HG02938 (cell line): ENCODE measurements at regions not wholly inside any gene's neighbourhood (a gene's known extent, or its start where the extent isn't known, plus 50 kb on each side); places are given as distances from the start of the nearest gene placed in this dataset.
"Not testable (repeated sequence)": the region's sequence is repeated elsewhere in the genome, so short reads cannot be mapped to it uniquely, and the experiment has no call there.

Experiments
- ATAC-seq: cut with Tn5 transposase; IDR thresholded peaks from one replicate; pipeline ENCODE4 v1.9.1; 2021; ENCODE audit warnings: mild to moderate bottlenecking, moderate library complexity; ENCODE audit not compliant: unreplicated experiment

GRCh38 chr4:122973465-122973864 is 51.1 kb upstream of the NUDT6 start:
- ATAC-seq: no peak

- no peak for ATAC-seq
Observed at GRCh38 chr4:122976111-122976510, 53.7 kb upstream of the NUDT6 start.

DNA sequence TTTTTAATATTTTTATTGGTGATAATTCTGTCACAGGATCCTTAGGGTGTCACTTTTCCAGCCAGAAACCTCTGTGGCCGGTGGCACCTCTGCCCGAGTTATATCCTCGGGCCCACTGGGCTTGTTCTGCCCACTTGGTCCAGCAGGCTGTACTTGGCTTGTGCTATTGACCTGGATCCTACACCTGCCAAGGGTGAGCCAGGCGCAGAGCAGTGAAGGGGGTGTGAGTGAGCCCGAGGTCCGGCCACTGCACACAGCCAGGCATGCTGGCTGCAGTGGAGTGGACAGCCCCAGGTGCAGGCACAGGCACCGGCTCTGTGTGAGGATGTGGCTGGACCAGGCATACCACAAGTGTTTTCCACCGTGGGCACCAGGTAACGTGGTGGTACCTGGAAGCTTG is 54.7 kb upstream of the NUDT6 start:
- no peak for ATAC-seq

DNA sequence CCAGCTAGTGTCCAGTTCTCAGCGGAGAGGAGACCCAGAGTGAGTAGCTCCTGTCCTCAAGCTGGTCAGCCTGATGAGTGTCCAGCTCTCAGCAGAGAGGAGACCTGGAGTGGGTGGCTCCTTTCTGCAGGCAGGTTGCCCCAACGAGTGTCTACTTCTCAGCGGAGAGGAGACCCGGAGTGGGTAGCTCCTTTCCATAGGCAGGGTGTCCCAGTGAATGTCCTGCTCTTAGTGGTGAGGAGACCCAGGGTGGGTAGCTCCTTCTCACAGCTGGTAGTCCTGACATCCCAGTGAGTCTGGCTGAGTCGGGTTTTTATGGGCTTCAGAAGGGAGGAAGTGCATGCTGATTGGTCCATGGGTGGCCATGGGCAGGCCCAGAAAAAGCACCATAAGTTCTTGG is 55.7 kb upstream of the NUDT6 start:
- ATAC-seq: no peak

- ATAC-seq: no peak
Observed at GRCh38 chr4:122978789-122979188, 56.4 kb upstream of the NUDT6 start.

DNA sequence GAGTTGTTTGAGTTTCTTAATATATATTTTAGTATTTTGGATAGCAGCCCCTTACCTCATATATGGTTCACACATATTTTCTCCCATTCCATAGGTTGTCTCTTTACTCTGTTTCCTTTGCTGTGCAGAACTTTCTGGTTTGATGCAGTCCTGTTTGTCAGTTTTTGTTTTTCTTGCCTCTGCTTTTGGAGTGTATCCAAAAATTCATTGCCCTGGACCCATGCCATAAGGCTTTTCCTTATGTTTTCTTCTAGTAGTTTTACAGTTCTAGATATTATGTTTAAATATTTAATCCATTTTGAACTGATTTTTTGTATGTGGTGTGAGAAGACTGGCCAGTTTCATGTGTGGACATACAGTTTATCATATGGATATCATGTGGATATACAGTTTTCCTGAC is 58.5 kb upstream of the NUDT6 start:
- ATAC-seq: no peak

GRCh38 chr4:122988696-122989095 is 66.3 kb upstream of the NUDT6 start:
- ATAC-seq: no peak

GRCh38 chr4:122990891-122991290 is 68.5 kb upstream of the NUDT6 start:
- ATAC-seq: no peak

- no peak for ATAC-seq
Observed at GRCh38 chr4:122992057-122992456, 69.7 kb upstream of the NUDT6 start.

DNA sequence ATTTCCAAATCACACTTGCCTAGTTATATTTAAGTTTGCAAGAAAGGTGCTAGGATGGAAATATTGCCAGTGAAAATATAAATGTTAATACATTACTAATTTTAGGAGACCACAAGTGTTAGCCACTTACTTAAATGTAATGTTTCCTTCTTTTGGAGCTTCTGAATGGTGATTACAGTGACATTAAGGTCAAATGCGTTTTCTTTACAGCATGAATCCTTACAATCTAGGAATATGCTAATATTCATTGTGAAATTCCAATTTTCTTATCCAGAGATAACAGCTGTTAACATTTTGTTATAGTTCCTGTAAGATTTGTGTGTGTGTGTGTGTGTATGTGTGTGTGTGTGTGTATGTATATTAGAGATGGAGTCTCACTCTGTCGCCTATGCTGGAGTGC is 70.2 kb upstream of the NUDT6 start:
- no peak for ATAC-seq

GRCh38 chr4:122996350-122996749 is 74.0 kb upstream of the NUDT6 start:
- ATAC-seq: no peak

DNA sequence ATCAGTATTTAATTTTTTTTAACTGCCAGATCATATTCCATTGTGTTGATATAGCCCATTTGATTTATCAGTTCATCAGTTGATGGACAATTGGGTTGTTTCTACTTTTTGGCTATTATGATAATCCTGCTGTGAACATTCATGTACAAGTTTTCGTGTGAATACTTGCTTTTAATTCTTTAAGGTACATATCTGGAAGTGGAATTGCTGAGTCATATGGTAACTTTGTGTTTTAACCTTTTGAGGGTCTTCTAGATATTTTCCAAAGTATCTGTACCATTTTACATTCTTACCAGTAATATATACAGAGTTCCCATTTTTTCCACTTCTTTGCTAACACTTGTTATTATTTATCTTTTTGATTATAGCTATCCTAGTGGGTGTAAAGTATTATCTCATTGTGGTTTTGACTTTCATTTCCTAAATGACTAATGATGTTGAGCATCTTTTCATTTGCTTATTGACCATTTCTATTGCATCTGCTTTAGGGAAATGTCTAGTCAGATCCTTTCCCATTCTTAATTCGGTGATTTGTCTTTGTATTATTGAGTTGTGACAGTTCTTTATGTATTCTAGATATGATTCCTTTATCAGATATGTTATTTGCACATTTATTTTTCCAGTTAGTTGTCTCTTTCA is 75.2 kb upstream of the NUDT6 start:
- peak; percentile 85 for ATAC-seq

DNA sequence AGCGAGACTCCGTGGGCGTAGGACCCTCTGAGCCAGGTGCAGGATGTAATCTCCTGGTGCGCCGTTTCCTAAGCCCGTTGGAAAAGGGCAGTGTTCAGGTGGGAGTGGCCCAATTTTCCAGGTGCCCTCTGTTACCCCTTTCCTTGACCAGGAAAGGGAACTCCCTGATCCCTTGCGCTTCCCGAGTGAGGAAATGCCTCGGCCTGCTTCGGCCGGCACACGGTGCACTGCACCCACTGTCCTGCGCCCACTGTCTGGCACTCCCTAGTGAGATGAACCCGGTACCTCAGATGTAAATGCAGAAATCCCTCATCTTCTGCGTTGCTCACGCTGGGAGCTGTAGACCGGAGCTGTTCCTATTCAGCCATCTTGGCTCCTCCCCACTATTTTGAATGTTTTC is 81.7 kb upstream of the NUDT6 start:
- ATAC-seq: not testable (repeated sequence)

DNA sequence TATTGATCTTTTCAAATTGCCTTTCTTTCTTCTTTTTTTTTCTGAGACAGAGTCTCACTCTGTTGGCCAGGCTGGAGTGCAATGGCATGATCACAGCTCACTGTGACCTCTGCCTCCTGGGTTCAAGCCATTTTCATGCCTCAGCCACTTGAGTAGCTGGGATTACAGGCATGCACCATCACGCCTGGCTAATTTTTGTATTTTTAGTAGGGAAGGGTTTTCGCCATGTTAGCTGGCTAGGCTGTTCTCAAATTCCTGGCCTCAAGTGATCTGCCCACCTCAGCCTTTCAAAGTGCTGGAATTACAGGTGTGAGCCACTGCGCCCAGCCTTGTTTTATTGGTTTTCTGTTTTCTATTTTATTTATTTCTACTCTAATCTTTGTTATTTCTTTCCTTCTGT is 82.7 kb upstream of the NUDT6 start:
- not testable (repeated sequence) for ATAC-seq

DNA sequence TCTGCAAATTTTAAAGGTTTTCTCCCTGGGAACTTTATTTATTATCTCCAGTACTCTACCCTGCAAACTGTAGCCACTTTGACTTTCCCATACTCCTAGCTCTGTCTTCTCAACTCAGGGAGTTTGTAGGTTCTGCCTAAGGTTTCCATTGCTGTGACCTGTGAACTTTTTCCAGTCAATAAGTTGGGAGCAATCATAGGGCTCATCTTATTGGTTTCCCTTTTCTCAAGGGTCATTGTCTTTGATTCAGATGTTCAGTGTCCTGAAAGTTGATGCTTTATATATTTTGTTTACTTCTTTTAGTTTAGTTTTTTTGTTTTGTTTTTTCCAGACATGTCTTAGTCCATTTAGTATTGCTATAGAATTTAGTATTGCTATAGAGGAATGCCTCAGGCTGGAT is 85.3 kb upstream of the NUDT6 start:
- no peak for ATAC-seq

- ATAC-seq: not testable (repeated sequence)
Observed at GRCh38 chr4:123012416-123012815, 90.0 kb upstream of the NUDT6 start.

DNA sequence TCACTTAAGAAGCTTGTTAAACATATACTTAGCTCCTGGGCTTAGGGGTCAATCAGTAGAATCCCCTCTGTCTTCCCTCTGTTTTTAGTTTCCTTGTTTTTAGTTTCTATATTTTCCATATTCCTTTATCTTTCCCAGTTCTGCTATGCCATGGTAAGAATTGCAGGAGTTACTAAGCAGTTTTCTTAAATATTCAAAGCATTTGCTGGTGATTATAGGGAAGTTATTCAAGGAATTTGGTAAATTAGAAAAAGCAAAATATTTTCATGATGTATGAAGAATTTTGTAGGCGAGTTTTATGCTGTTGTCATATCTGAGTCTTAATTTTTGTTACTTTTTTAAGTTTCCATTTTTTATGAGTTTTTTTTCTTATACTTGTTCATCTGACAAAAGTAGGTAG is 91.6 kb upstream of the NUDT6 start:
- no peak for ATAC-seq

- no peak for ATAC-seq
Observed at GRCh38 chr4:123017078-123017477, 94.7 kb upstream of the NUDT6 start.

- no peak for ATAC-seq
Observed at GRCh38 chr4:123017636-123018395, 95.4 kb upstream of the NUDT6 start.

DNA sequence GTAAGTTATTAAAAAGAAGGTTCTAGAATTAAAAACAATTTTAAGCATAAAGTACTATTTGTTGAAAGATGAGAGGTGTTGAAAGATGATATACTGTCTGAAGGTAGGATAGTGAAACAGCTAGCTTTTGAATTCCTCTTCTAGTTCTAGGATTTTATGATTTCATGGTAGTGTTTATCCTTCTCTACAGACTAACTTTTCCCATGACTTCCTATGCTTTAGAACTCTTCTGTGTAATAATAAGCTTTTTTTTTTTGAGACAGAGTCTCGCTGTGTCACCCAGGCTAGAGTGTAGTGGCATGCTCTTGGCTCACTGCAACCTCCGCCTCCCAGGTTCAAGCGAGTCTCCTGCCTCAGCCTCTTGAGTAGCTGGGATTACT is 96.0 kb upstream of the NUDT6 start:
- ATAC-seq: no peak

DNA sequence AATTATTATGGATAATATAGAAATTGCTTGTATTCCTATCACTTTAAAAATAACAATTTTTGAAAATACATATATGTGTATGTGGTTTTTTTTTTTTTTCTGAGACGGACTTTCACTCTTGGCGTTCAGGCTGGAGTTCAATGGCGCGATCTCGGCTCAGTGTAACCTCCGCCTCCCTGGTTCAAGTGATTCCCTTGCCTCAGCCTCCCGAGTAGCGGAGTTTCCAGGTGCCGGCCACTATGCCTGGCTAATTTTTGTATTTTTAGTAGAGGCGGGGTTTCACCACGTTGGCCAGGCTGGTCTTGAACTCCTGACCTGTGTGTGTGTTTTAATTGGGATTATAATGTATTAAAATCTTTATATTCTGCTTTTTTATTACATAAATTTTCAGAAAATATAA is 97.9 kb upstream of the NUDT6 start:
- ATAC-seq: no peak

DNA sequence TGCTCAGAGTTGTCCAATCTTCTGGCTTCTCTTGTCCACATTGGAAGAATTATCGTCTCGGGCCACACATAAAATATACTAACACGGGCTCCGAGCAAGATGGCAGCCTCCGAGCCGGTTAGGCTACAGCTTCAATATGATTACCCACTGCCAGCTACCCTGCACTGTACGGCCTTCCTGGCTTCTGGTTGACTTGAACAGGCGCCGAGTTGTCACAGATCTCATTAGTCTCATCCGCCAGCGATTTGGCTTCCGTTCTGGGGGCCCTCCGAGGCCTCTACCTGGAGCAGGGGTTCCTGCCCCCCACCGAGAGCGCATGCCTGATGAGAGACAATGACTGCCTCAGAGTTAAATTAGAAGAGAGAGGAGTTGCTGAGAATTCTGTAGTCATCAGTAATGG is 101.2 kb upstream of the NUDT6 start:
- no peak for ATAC-seq

GRCh38 chr4:123024710-123025109 is 102.3 kb upstream of the NUDT6 start:
- no peak for ATAC-seq
